Gastrocnemius medialis (tissue), 4 donors: ENCODE measurements at regions not wholly inside any gene's neighbourhood (a gene's known extent, or its start where the extent isn't known, plus 50 kb on each side); places are given as distances from the start of the nearest gene placed in this dataset.

ENCODE experiments used
- ATAC-seq, 2 donors: fragments of 150-250 bp; one replicate each; pipeline ENCODE4 v1.9.1; 2016
- DNase-seq, 2 donors: peaks; one replicate each; pipeline ENCODE4 v3.0.0-alpha.2; 2019
- H3K27ac ChIP-seq, 4 donors: fragments of 200-600 bp; sonication (generic); 1 replicate in 1 of 4; 2 replicates in 3 of 4; pipeline ENCODE4 v1.5.1; 2016 to 2018; ENCODE audit warnings: mild to moderate bottlenecking in 2 of 4, moderate library complexity in 1 of 4
- H3K27me3 ChIP-seq, 3 donors: fragments of 200-600 bp; sonication (generic) in 2 of 3; 1 replicate in 1 of 3; 2 replicates in 2 of 3; pipeline versions ENCODE4 v1.5.1 to v1.6.0; 2016 to 2019; ENCODE audit warnings: mild to moderate bottlenecking in 1 of 3, moderate library complexity in 1 of 3
- H3K36me3 ChIP-seq, 2 donors: fragments of 200-600 bp; sonication (generic) in 1 of 2; one replicate each; pipeline ENCODE4 v1.5.1; 2017 to 2018
- H3K4me1 ChIP-seq, 2 donors: fragments of 200-600 bp; sonication (generic) in 1 of 2; one replicate each; pipeline ENCODE4 v1.5.1; 2016 to 2017; ENCODE audit warnings: mild to moderate bottlenecking in 2 of 2
- H3K4me3 ChIP-seq, 4 donors: fragments of 200-600 bp; sonication (generic) in 3 of 4; 1 replicate in 1 of 4; 2 replicates in 3 of 4; pipeline ENCODE4 v1.5.1; 2016 to 2019; ENCODE audit warnings: mild to moderate bottlenecking in 2 of 4
- H3K9me3 ChIP-seq, 3 donors: fragments of 200-600 bp; sonication (generic) in 2 of 3; 1 replicate in 1 of 3; 2 replicates in 2 of 3; pipeline ENCODE4 v1.5.1; 2016 to 2019
- CTCF ChIP-seq, 5 experiments: fragments of 450-650 bp in 3 of 5; fragments of 200-600 bp in 2 of 5; sonication (generic) in 2 of 5; IDR thresholded peaks in 4 of 5; conservative IDR thresholded peaks in 1 of 5; 1 replicate in 4 of 5; 2 replicates in 1 of 5; pipeline ENCODE4 v1.5.1; 2016 to 2019; ENCODE audit warnings: antibody characterized with exemption in 5 of 5, mild to moderate bottlenecking in 3 of 5, moderate library complexity in 3 of 5
- POLR2A ChIP-seq, 2 donors: fragments of 450-650 bp; IDR thresholded peaks; one replicate each; pipeline ENCODE4 v1.6.1; 2017; ENCODE audit warnings: antibody characterized with exemption in 2 of 2, mild to moderate bottlenecking in 2 of 2, moderate library complexity in 2 of 2
- in situ Hi-C, 4 donors: fragments of 200-750 bp; cut with MboI; loops; one replicate each; pipeline versions ENCODE4 v1.15.0 to v1.8.0; 2017; ENCODE audit warnings: low sequenced_read_pairs in 4 of 4
- intact Hi-C: fragments of 100-400 bp; cut with DNase I; formaldehyde crosslinking; loops from one replicate; pipeline ENCODE4 v1.15.1; 2023; ENCODE audit warnings: low total_unique reads

GRCh38 chr7:81277691-81278090 lies 358.8 kb upstream of the SEMA3C start:
- Histone ChIP-seq H3K4me1 (no peaks in the 10 kb centered on the region), H3K27me3 (no peaks in the 10 kb centered on the region), H3K9me3 (no peaks in the 10 kb centered on the region), H3K36me3 (no peaks in the 10 kb centered on the region), H3K4me3 (no peak overlapping the region), H3K27ac (no peak overlapping the region)
- in situ Hi-C loops, result no loop called here
- ATAC-seq (no peak), DNase-seq (no peak)
- intact Hi-C loops, result no loop called here
- TF ChIP-seq CTCF (IDR thresholded peaks at IDR 0.05 in 4 of 5, conservative IDR thresholded peaks at IDR 0.05 in 1 of 5) (no peak), POLR2A (IDR thresholded peaks at IDR 0.05) (no peak)

- Histone ChIP-seq H3K27me3 (no peaks in the 10 kb centered on the region), H3K27ac (no peak overlapping the region), H3K9me3 (no peaks in the 10 kb centered on the region), H3K36me3 (no peaks in the 10 kb centered on the region), H3K4me1 (no peaks in the 10 kb centered on the region), H3K4me3 (no peak overlapping the region)
- intact Hi-C loops, result no loop called here
- no peak for DNase-seq
- no peak for ATAC-seq
- in situ Hi-C loops, result loop anchor here in 3 of 4 donors (25.0 kb wide), 2 partner anchors 561 to 586 kb away; no protein-coding TSS in a partner anchor
- no peak for TF ChIP-seq POLR2A (IDR thresholded peaks at IDR 0.05)
- no peak for TF ChIP-seq CTCF (IDR thresholded peaks at IDR 0.05 in 4 of 5, conservative IDR thresholded peaks at IDR 0.05 in 1 of 5)
Measured at GRCh38 chr7:81273601-81274397, 354.9 kb upstream of the SEMA3C start.

DNA sequence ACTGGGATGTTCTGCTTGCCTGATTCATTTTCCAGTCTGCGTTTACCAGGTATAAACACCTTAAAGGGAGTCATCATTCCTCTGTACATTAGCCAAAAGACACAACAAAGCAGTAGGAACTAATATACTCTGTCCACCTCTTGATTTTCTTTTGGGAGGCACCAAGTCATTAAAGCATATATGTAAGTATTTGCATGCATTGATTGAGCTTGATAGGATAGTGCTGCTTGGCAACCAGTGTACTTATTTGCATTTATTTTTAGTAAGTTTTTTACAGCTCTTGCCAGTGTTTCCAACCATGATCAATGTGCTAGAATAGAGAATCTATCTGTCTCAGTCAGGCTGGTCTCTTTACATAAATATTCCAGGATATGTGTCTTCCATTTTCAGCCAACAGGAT lies 353.3 kb upstream of the SEMA3C start:
- Histone ChIP-seq H3K4me1 (no peaks in the 10 kb centered on the region), H3K36me3 (no peaks in the 10 kb centered on the region), H3K27ac (no peak overlapping the region), H3K27me3 (no peaks in the 10 kb centered on the region), H3K9me3 (no peaks in the 10 kb centered on the region), H3K4me3 (no peak overlapping the region)
- in situ Hi-C loops (loop anchor here in 3 of 4 donors (25.0 kb wide), 2 partner anchors 560 to 585 kb away; no protein-coding TSS in a partner anchor), intact Hi-C loops (no loop called here)
- TF ChIP-seq CTCF (IDR thresholded peaks at IDR 0.05 in 4 of 5, conservative IDR thresholded peaks at IDR 0.05 in 1 of 5) (no peak), POLR2A (IDR thresholded peaks at IDR 0.05) (no peak)
- DNase-seq (no peak), ATAC-seq (no peak)

DNA sequence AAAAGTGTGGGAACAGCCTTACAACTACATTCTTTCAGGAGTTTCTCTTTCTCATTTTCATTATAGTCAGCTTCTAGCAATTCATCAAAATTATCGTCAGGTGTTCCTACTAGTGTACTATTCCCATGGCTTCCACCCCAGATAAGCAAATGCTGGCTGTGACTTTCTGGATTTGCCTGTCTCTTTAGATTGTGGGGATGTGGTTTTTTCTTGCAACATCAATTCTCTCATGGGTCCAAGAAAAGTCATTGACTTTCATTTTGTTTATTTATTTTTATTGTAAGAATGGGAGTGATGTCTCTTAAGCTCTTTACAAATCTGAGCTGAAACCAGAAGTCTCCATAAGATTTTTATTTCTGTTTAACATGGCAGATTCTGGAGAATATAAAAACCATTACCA lies 349.7 kb upstream of the SEMA3C start:
- DNase-seq, result no peak
- in situ Hi-C loops, result loop anchor here in 3 of 4 donors (25.0 kb wide), 2 partner anchors 556 to 581 kb away; no protein-coding TSS in a partner anchor
- TF ChIP-seq CTCF (IDR thresholded peaks at IDR 0.05 in 4 of 5, conservative IDR thresholded peaks at IDR 0.05 in 1 of 5), result no peak
- TF ChIP-seq POLR2A (IDR thresholded peaks at IDR 0.05), result no peak
- H3K36me3 ChIP-seq, result no peaks in the 10 kb centered on the region
- H3K4me3 ChIP-seq, result no peak overlapping the region
- H3K4me1 ChIP-seq, result no peaks in the 10 kb centered on the region
- H3K9me3 ChIP-seq, result no peaks in the 10 kb centered on the region
- no peaks in the 10 kb centered on the region for H3K27me3 ChIP-seq
- intact Hi-C loops, result no loop called here
- no peak for ATAC-seq
- no peak overlapping the region for H3K27ac ChIP-seq
